GM23338 (cell line): ENCODE measurements at regions not wholly inside any gene's neighbourhood (a gene's known extent, or its start where the extent isn't known, plus 50 kb on each side); places are given as distances from the start of the nearest gene placed in this dataset.

Experiments used
- ATAC-seq: fragments of 200-7000 bp; cut with Tn5 transposase; 3 replicates; pipeline ENCODE4 v1.9.1; 2020
- DNase-seq: peaks from one replicate; pipeline ENCODE4 v3.0.0-alpha.2; 2015; ENCODE audit warnings: low spot score
- H2AFZ ChIP-seq: fragments of 200-600 bp; sonication (generic); 2 replicates; pipeline ENCODE4 v1.8.0; 2016; ENCODE audit warnings: antibody characterized with exemption, mild to moderate bottlenecking, moderate library complexity
- H3F3A ChIP-seq: fragments of 200-600 bp; sonication (generic); replicated peaks from 2 replicates; pipeline ENCODE4 v1.8.0; 2017; ENCODE audit warnings: antibody characterized with exemption, mixed run types, low read depth
- H3K27ac ChIP-seq: fragments of 200-600 bp; sonication (generic); 2 replicates; pipeline ENCODE4 v1.6.1; 2016; ENCODE audit warnings: low read depth
- H3K27me3 ChIP-seq: fragments of 200-600 bp; sonication (generic); 2 replicates; pipeline ENCODE4 v1.8.0; 2016; ENCODE audit warnings: mild to moderate bottlenecking, mixed run types, moderate library complexity; ENCODE audit not compliant: insufficient read depth
- H3K36me3 ChIP-seq: fragments of 200-600 bp; sonication (generic); 2 replicates; pipeline ENCODE4 v1.8.0; 2016; ENCODE audit warnings: mild to moderate bottlenecking; ENCODE audit not compliant: insufficient read depth
- H3K4me1 ChIP-seq: fragments of 200-600 bp; sonication (generic); 2 replicates; pipeline ENCODE4 v1.8.0; 2016; ENCODE audit warnings: mild to moderate bottlenecking, moderate library complexity; ENCODE audit not compliant: insufficient read depth
- H3K4me2 ChIP-seq: fragments of 200-600 bp; sonication (generic); 2 replicates; pipeline ENCODE4 v1.7.1; 2017; ENCODE audit warnings: mixed run types
- H3K4me3 ChIP-seq: fragments of 200-600 bp; sonication (generic); 2 replicates; pipeline ENCODE4 v1.6.1; 2016; ENCODE audit warnings: mixed run types
- H3K79me2 ChIP-seq: fragments of 200-600 bp; sonication (generic); replicated peaks from 2 replicates; pipeline ENCODE4 v1.8.0; 2017; ENCODE audit warnings: mild to moderate bottlenecking; ENCODE audit not compliant: insufficient read depth
- H3K9me2 ChIP-seq: fragments of 200-600 bp; sonication (generic); 2 replicates; pipeline ENCODE4 v1.8.0; 2017; ENCODE audit not compliant: insufficient read depth
- H4K20me1 ChIP-seq: fragments of 200-600 bp; sonication (generic); replicated peaks from 2 replicates; pipeline ENCODE4 v1.8.0; 2017; ENCODE audit warnings: mild to moderate bottlenecking; ENCODE audit not compliant: insufficient read depth
- H3K27ac Mint-ChIP-seq: 2 replicates; pipeline ENCODE4 v1.8.0; 2020; ENCODE audit warnings: inconsistent platforms, mild to moderate bottlenecking, moderate library complexity, mixed read lengths
- H3K27me3 Mint-ChIP-seq: 3 replicates; pipeline ENCODE4 v1.8.0; 2022; ENCODE audit warnings: low read depth, mild to moderate bottlenecking, moderate library complexity, mixed read lengths, inconsistent platforms; ENCODE audit not compliant: insufficient read depth, poor library complexity
- H3K36me3 Mint-ChIP-seq: 3 replicates; pipeline ENCODE4 v1.8.0; 2021; ENCODE audit warnings: low read depth, mild to moderate bottlenecking, inconsistent platforms, moderate library complexity, mixed read lengths
- H3K4me1 Mint-ChIP-seq: 3 replicates; pipeline ENCODE4 v1.8.0; 2020; ENCODE audit warnings: mild to moderate bottlenecking, inconsistent platforms, mixed read lengths
- H3K4me3 Mint-ChIP-seq: 3 replicates; pipeline ENCODE4 v1.8.0; 2021; ENCODE audit warnings: moderate library complexity, mild to moderate bottlenecking, inconsistent platforms, mixed read lengths
- H3K9me3 Mint-ChIP-seq: 3 replicates; pipeline ENCODE4 v1.8.0; 2020; ENCODE audit warnings: moderate library complexity, mild to moderate bottlenecking, inconsistent platforms, mixed read lengths
- EZH2 ChIP-seq: fragments of 200-600 bp; sonication (generic); IDR thresholded peaks from one replicate; pipeline ENCODE4 v1.8.0; 2017; ENCODE audit warnings: antibody characterized with exemption, mild to moderate bottlenecking, low read depth; ENCODE audit not compliant: unreplicated experiment
- NANOG ChIP-seq: IDR thresholded peaks from 2 replicates; pipeline ENCODE4 v1.6.1; 2016; ENCODE audit warnings: antibody characterized with exemption, borderline replicate concordance
- TF ChIP-seq, protein P1 (sequence below): fragments of 250-450 bp; sonication (Bioruptor Pico); IDR thresholded peaks from 2 replicates; pipeline ENCODE4 v1.5.0; 2020; ENCODE audit warnings: mild to moderate bottlenecking, moderate library complexity
- TF ChIP-seq, protein P2 (sequence below), 2 experiments: fragments of 200-600 bp in 1 of 2; sonication (generic) in 1 of 2; conservative IDR thresholded peaks; 2 replicates each; pipeline versions ENCODE4 v1.5.1 to v1.6.1; 2016 to 2017; ENCODE audit warnings: antibody characterized with exemption in 2 of 2, low read depth in 2 of 2, mild to moderate bottlenecking in 2 of 2, moderate library complexity in 1 of 2
- TF ChIP-seq, protein P3 (sequence below): IDR thresholded peaks from 2 replicates; pipeline ENCODE4 v1.6.1; 2016; ENCODE audit warnings: antibody characterized with exemption

DNA sequence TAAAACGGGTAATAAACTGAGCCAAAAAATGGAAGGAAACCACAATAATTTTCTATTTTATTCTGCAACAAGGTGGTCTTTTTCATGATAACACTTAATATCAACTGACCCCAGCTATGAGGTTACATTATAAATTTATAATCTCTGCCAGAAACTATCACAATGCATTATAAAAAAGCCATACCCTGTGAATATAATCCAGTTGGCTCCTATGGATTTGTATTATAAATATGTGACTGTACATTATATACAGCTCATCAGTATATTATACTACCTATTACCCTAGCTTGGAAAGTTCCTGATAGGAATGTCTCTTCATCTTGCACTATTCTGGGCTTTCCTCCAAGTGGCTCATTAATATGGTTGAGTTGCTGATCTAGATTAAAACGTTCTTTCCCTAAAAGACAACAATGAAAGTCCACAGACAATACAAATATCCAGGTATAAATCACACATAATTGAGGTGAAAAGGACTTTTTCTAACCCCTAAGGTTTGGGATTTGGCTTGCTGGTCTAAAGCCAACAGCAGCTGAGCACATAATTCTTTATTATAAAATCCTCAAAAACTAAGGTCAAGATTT, 487.7 kb downstream of the TTLL7 start (continued):
- TF ChIP-seq, protein P1, sequence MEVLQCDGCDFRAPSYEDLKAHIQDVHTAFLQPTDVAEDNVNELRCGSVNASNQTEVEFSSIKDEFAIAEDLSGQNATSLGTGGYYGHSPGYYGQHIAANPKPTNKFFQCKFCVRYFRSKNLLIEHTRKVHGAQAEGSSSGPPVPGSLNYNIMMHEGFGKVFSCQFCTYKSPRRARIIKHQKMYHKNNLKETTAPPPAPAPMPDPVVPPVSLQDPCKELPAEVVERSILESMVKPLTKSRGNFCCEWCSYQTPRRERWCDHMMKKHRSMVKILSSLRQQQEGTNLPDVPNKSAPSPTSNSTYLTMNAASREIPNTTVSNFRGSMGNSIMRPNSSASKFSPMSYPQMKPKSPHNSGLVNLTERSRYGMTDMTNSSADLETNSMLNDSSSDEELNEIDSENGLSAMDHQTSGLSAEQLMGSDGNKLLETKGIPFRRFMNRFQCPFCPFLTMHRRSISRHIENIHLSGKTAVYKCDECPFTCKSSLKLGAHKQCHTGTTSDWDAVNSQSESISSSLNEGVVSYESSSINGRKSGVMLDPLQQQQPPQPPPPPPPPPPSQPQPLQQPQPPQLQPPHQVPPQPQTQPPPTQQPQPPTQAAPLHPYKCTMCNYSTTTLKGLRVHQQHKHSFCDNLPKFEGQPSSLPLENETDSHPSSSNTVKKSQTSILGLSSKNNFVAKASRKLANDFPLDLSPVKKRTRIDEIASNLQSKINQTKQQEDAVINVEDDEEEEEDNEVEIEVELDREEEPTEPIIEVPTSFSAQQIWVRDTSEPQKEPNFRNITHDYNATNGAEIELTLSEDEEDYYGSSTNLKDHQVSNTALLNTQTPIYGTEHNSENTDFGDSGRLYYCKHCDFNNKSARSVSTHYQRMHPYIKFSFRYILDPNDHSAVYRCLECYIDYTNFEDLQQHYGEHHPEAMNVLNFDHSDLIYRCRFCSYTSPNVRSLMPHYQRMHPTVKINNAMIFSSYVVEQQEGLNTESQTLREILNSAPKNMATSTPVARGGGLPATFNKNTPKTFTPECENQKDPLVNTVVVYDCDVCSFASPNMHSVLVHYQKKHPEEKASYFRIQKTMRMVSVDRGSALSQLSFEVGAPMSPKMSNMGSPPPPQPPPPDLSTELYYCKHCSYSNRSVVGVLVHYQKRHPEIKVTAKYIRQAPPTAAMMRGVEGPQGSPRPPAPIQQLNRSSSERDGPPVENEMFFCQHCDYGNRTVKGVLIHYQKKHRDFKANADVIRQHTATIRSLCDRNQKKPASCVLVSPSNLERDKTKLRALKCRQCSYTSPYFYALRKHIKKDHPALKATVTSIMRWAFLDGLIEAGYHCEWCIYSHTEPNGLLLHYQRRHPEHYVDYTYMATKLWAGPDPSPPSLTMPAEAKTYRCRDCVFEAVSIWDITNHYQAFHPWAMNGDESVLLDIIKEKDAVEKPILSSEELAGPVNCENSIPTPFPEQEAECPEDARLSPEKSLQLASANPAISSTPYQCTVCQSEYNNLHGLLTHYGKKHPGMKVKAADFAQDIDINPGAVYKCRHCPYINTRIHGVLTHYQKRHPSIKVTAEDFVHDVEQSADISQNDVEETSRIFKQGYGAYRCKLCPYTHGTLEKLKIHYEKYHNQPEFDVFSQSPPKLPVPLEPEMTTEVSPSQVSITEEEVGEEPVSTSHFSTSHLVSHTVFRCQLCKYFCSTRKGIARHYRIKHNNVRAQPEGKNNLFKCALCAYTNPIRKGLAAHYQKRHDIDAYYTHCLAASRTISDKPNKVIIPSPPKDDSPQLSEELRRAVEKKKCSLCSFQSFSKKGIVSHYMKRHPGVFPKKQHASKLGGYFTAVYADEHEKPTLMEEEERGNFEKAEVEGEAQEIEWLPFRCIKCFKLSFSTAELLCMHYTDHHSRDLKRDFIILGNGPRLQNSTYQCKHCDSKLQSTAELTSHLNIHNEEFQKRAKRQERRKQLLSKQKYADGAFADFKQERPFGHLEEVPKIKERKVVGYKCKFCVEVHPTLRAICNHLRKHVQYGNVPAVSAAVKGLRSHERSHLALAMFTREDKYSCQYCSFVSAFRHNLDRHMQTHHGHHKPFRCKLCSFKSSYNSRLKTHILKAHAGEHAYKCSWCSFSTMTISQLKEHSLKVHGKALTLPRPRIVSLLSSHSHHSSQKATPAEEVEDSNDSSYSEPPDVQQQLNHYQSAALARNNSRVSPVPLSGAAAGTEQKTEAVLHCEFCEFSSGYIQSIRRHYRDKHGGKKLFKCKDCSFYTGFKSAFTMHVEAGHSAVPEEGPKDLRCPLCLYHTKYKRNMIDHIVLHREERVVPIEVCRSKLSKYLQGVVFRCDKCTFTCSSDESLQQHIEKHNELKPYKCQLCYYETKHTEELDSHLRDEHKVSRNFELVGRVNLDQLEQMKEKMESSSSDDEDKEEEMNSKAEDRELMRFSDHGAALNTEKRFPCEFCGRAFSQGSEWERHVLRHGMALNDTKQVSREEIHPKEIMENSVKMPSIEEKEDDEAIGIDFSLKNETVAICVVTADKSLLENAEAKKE (CRISPR knock-in tag), result no peak
- TF ChIP-seq, protein P2, sequence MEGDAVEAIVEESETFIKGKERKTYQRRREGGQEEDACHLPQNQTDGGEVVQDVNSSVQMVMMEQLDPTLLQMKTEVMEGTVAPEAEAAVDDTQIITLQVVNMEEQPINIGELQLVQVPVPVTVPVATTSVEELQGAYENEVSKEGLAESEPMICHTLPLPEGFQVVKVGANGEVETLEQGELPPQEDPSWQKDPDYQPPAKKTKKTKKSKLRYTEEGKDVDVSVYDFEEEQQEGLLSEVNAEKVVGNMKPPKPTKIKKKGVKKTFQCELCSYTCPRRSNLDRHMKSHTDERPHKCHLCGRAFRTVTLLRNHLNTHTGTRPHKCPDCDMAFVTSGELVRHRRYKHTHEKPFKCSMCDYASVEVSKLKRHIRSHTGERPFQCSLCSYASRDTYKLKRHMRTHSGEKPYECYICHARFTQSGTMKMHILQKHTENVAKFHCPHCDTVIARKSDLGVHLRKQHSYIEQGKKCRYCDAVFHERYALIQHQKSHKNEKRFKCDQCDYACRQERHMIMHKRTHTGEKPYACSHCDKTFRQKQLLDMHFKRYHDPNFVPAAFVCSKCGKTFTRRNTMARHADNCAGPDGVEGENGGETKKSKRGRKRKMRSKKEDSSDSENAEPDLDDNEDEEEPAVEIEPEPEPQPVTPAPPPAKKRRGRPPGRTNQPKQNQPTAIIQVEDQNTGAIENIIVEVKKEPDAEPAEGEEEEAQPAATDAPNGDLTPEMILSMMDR (conservative IDR thresholded peaks at IDR 0.05; ENCODE audit: low read depth in 2 of 2), result no peak

- H3K4me3 Mint-ChIP-seq, result no peak overlapping the region
- TF ChIP-seq, protein P1 (CRISPR knock-in tag), result no peak
- TF ChIP-seq, protein P3, sequence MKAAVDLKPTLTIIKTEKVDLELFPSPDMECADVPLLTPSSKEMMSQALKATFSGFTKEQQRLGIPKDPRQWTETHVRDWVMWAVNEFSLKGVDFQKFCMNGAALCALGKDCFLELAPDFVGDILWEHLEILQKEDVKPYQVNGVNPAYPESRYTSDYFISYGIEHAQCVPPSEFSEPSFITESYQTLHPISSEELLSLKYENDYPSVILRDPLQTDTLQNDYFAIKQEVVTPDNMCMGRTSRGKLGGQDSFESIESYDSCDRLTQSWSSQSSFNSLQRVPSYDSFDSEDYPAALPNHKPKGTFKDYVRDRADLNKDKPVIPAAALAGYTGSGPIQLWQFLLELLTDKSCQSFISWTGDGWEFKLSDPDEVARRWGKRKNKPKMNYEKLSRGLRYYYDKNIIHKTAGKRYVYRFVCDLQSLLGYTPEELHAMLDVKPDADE, result no peak
- TF ChIP-seq EZH2, result no peak
- no peak for TF ChIP-seq NANOG
Measured at GRCh38 chr1:83509301-83509781, 489.6 kb downstream of the TTLL7 start.

More at GRCh38 chr1:83509301-83509781, 489.6 kb downstream of the TTLL7 start:
- no peak overlapping the region for H3K27ac Mint-ChIP-seq
- no peaks in the 10 kb centered on the region for H3K36me3 ChIP-seq
- H3K27ac ChIP-seq, result no peak overlapping the region
- ATAC-seq (no peak), DNase-seq (no peak)
- no peaks in the 10 kb centered on the region for H3K9me3 Mint-ChIP-seq
- no peaks in the 10 kb centered on the region for H3K79me2 ChIP-seq
- H3K36me3 Mint-ChIP-seq, result no peaks in the 10 kb centered on the region
- no peak overlapping the region for H3K4me3 ChIP-seq
- H2AFZ ChIP-seq, result no peak overlapping the region
- H3K27me3 Mint-ChIP-seq, result peaks cover 2% of the 10 kb centered on the region
- H4K20me1 ChIP-seq, result no peaks in the 10 kb centered on the region
- peaks cover 5% of the 10 kb centered on the region; the same call in 1 of the 2 replicates for H3K4me1 ChIP-seq
- no peak overlapping the region for H3K4me2 ChIP-seq
- H3K27me3 ChIP-seq, result no peaks in the 10 kb centered on the region
- peaks cover 14% of the 10 kb centered on the region; the same call in 2 of the 3 replicates for H3K4me1 Mint-ChIP-seq
- no peaks in the 10 kb centered on the region for H3F3A ChIP-seq
- H3K9me2 ChIP-seq, result no peaks in the 10 kb centered on the region; the same call in 1 of the 2 replicates
